ENCODE measurements at regions not wholly inside any gene's neighbourhood (a gene's known extent, or its start where the extent isn't known, plus 50 kb on each side); places are given as distances from the start of the nearest gene placed in this dataset.

DNA sequence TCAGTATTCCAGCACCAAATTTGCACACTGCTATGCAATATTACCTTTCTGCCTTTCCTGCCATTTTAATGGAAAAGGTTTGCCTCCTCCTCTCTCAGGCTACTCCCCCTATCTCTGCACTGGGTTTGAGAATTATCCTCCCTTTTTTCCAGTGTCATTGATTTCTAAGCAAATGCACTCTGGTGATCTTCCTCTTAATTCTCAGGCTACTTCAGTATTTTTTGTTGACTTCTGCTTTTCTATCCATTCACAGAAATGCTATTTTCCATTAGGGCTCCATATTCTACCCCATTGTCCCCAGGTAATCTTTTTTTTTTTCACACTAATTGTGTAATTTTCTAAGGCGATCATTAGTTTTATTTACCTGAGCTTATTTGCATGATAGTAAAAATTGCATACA lies 144.0 kb downstream of the GJA1 start:
- no peak overlapping the region for H3K27ac ChIP-seq
- no peak overlapping the region for H2AFZ ChIP-seq (ENCODE audit: low read depth)
- no peak overlapping the region for H3K9ac ChIP-seq
- no peaks in the 10 kb centered on the region for H3K79me2 ChIP-seq (ENCODE audit: insufficient read depth, low read depth)
- TF ChIP-seq CTCF (conservative IDR thresholded peaks at IDR 0.05; ENCODE audit: low read depth, low read length) = no peak
- H3K4me3 ChIP-seq (IDR thresholded peaks at IDR 0.05; ENCODE audit: insufficient read depth, low read depth, low read length) = no peak overlapping the region
- no peaks in the 10 kb centered on the region for H4K20me1 ChIP-seq (ENCODE audit: insufficient read depth)
- no peaks in the 10 kb centered on the region for H3K36me3 ChIP-seq (ENCODE audit: insufficient read depth)
- no peak overlapping the region for H3K4me2 ChIP-seq
- H3K4me1 ChIP-seq (ENCODE audit: low read depth, poor library complexity, severe bottlenecking) = peaks cover 3% of the 10 kb centered on the region
- no peaks in the 10 kb centered on the region for H3K27me3 ChIP-seq (ENCODE audit: insufficient read depth, low read depth)

DNA sequence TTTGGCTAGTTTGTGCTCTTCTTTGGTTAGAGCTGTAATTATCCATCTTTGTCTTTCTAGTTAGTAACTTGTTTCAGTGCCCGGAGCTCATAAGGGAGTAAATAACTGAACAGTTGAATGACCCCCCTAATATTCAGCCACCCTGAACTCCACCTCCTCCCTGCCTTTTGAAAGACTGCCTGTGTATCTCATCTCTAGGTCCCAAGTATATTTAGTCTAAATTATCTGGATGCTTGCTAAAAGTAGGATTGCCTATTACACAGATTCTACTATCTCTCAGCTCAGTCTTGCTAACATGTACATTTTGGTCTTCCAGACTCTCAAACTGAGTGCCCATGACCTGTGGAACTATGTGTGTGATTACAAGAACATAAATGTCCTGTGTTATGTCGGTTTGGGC lies 145.9 kb downstream of the GJA1 start:
- Histone ChIP-seq H3K9ac (no peak overlapping the region), H3K36me3 (ENCODE audit: insufficient read depth) (no peaks in the 10 kb centered on the region), H3K4me1 (ENCODE audit: low read depth, poor library complexity, severe bottlenecking) (peaks cover 11% of the 10 kb centered on the region), H3K4me3 (IDR thresholded peaks at IDR 0.05; ENCODE audit: insufficient read depth, low read depth, low read length) (no peak overlapping the region), H3K4me2 (no peak overlapping the region), H3K27me3 (ENCODE audit: insufficient read depth, low read depth) (no peaks in the 10 kb centered on the region), H2AFZ (ENCODE audit: low read depth) (no peak overlapping the region), H4K20me1 (ENCODE audit: insufficient read depth) (no peaks in the 10 kb centered on the region), H3K27ac (no peak overlapping the region), H3K79me2 (ENCODE audit: insufficient read depth, low read depth) (no peaks in the 10 kb centered on the region)
- TF ChIP-seq CTCF (conservative IDR thresholded peaks at IDR 0.05; ENCODE audit: low read depth, low read length) = no peak

- H3K79me2 ChIP-seq (ENCODE audit: insufficient read depth, low read depth) = no peaks in the 10 kb centered on the region
- H3K36me3 ChIP-seq (ENCODE audit: insufficient read depth) = no peaks in the 10 kb centered on the region
- H3K4me1 ChIP-seq (ENCODE audit: low read depth, poor library complexity, severe bottlenecking) = peaks cover 11% of the 10 kb centered on the region
- no peak overlapping the region for H3K4me2 ChIP-seq
- no peaks in the 10 kb centered on the region for H3K27me3 ChIP-seq (ENCODE audit: insufficient read depth, low read depth)
- no peak overlapping the region for H3K4me3 ChIP-seq (IDR thresholded peaks at IDR 0.05; ENCODE audit: insufficient read depth, low read depth, low read length)
- no peak overlapping the region for H3K9ac ChIP-seq
- H4K20me1 ChIP-seq (ENCODE audit: insufficient read depth) = no peaks in the 10 kb centered on the region
- H2AFZ ChIP-seq (ENCODE audit: low read depth) = no peak overlapping the region
- no peak overlapping the region for H3K27ac ChIP-seq
- TF ChIP-seq CTCF (conservative IDR thresholded peaks at IDR 0.05; ENCODE audit: low read depth, low read length) = no peak
Observed at GRCh38 chr6:121582262-121582661, 146.8 kb downstream of the GJA1 start.

- no peak for TF ChIP-seq CTCF (conservative IDR thresholded peaks at IDR 0.05; ENCODE audit: low read depth, low read length)
- Histone ChIP-seq H3K27ac (no peak overlapping the region), H3K79me2 (ENCODE audit: insufficient read depth, low read depth) (no peaks in the 10 kb centered on the region), H3K36me3 (ENCODE audit: insufficient read depth) (no peaks in the 10 kb centered on the region), H3K27me3 (ENCODE audit: insufficient read depth, low read depth) (no peaks in the 10 kb centered on the region), H2AFZ (ENCODE audit: low read depth) (no peak overlapping the region), H3K4me1 (ENCODE audit: low read depth, poor library complexity, severe bottlenecking) (peaks cover 11% of the 10 kb centered on the region), H3K4me2 (peak overlapping the region; percentile 33), H3K4me3 (IDR thresholded peaks at IDR 0.05; ENCODE audit: insufficient read depth, low read depth, low read length) (no peak overlapping the region), H3K9ac (no peak overlapping the region), H4K20me1 (ENCODE audit: insufficient read depth) (no peaks in the 10 kb centered on the region)
Observed at GRCh38 chr6:121584586-121585369, 149.3 kb downstream of the GJA1 start.
